Mesenchymal stem cell (in vitro differentiated cells and primary cell): ENCODE measurements at regions not wholly inside any gene's neighbourhood (a gene's known extent, or its start where the extent isn't known, plus 50 kb on each side); places are given as distances from the start of the nearest gene placed in this dataset.

Experiments used
- DNase-seq: peaks from one replicate; pipeline ENCODE4 v3.0.0-alpha.2; 2013
- H2AFZ ChIP-seq: one replicate; pipeline ENCODE4 v1.6.1; 2013; ENCODE audit warnings: low read depth, mild to moderate bottlenecking, control low read depth, inconsistent platforms, low read length, moderate library complexity
- H2AK5ac ChIP-seq: 2 replicates; pipeline ENCODE4 v1.6.1; 2013; ENCODE audit warnings: low read length, moderate library complexity, mild to moderate bottlenecking, inconsistent platforms; ENCODE audit not compliant: severe bottlenecking
- H2BK120ac ChIP-seq: one replicate; pipeline ENCODE4 v1.6.1; 2013; ENCODE audit warnings: low read depth, mild to moderate bottlenecking, inconsistent platforms, low read length, moderate library complexity
- H2BK12ac ChIP-seq, 2 experiments: one replicate each; pipeline ENCODE4 v1.6.1; 2013; ENCODE audit warnings: inconsistent platforms in 2 of 2, low read length in 2 of 2, mild to moderate bottlenecking in 2 of 2, moderate library complexity in 2 of 2, control low read depth in 1 of 2
- H2BK15ac ChIP-seq: one replicate; pipeline ENCODE4 v1.6.1; 2013; ENCODE audit warnings: mild to moderate bottlenecking, low read depth, inconsistent platforms; ENCODE audit not compliant: poor library complexity, severe bottlenecking
- H2BK5ac ChIP-seq: 2 replicates; pipeline ENCODE4 v1.6.1; 2013; ENCODE audit warnings: low read depth, mild to moderate bottlenecking, low read length, control low read depth, inconsistent platforms; ENCODE audit not compliant: poor library complexity, severe bottlenecking
- H3K14ac ChIP-seq, 2 experiments: one replicate each; pipeline ENCODE4 v1.6.1; 2013; ENCODE audit warnings: inconsistent platforms in 2 of 2, low read length in 2 of 2, control low read depth in 1 of 2, mild to moderate bottlenecking in 1 of 2, moderate library complexity in 1 of 2
- H3K18ac ChIP-seq, 2 experiments: one replicate each; pipeline ENCODE4 v1.6.1; 2013; ENCODE audit warnings: inconsistent platforms in 2 of 2, low read length in 2 of 2, control low read depth in 1 of 2, low read depth in 1 of 2, mild to moderate bottlenecking in 1 of 2
- H3K23ac ChIP-seq, 2 experiments: one replicate each; pipeline ENCODE4 v1.6.1; 2013; ENCODE audit warnings: inconsistent platforms in 2 of 2, low read length in 2 of 2, mild to moderate bottlenecking in 2 of 2, moderate library complexity in 2 of 2, control low read depth in 1 of 2
- H3K27ac ChIP-seq: 2 replicates; pipeline ENCODE4 v1.5.1; 2013; ENCODE audit warnings: mild to moderate bottlenecking, moderate library complexity, low read length, control low read depth, inconsistent platforms; ENCODE audit not compliant: poor library complexity, severe bottlenecking
- H3K27me3 ChIP-seq, 2 experiments: 2 replicates each; pipeline versions ENCODE4 v1.6.1 to v1.7.0; 2013; ENCODE audit warnings: low read length in 2 of 2, mild to moderate bottlenecking in 2 of 2, moderate library complexity in 2 of 2, control low read depth in 1 of 2, inconsistent platforms in 1 of 2; ENCODE audit not compliant: control insufficient read depth in 1 of 2, insufficient read depth in 1 of 2
- H3K36me3 ChIP-seq, 2 experiments: 2 replicates each; pipeline versions ENCODE4 v1.6.1 to v1.7.0; 2013; ENCODE audit warnings: low read length in 2 of 2, control low read depth in 1 of 2, inconsistent platforms in 1 of 2, low read depth in 1 of 2, mild to moderate bottlenecking in 1 of 2; ENCODE audit not compliant: insufficient read depth in 2 of 2, control insufficient read depth in 1 of 2
- H3K4ac ChIP-seq, 2 experiments: one replicate each; pipeline ENCODE4 v1.6.1; 2013; ENCODE audit warnings: inconsistent platforms in 2 of 2, low read length in 2 of 2, mild to moderate bottlenecking in 2 of 2, moderate library complexity in 2 of 2, control low read depth in 1 of 2, low read depth in 1 of 2
- H3K4me1 ChIP-seq: 2 replicates; pipeline ENCODE4 v1.6.1; 2013; ENCODE audit warnings: low read depth, low read length, control low read depth; ENCODE audit not compliant: control insufficient read depth, insufficient read depth
- H3K4me2 ChIP-seq: 2 replicates; pipeline ENCODE4 v1.6.1; 2013; ENCODE audit warnings: low read length, mild to moderate bottlenecking, inconsistent platforms; ENCODE audit not compliant: poor library complexity, severe bottlenecking
- H3K4me3 ChIP-seq, 2 experiments: 2 replicates each; pipeline versions ENCODE4 v1.5.1 to v1.7.0; 2013; ENCODE audit warnings: low read length in 2 of 2, mild to moderate bottlenecking in 2 of 2, control low read depth in 1 of 2, low read depth in 1 of 2; ENCODE audit not compliant: insufficient read depth in 1 of 2
- H3K79me1 ChIP-seq: replicated peaks from 2 replicates; pipeline ENCODE4 v1.6.1; 2013; ENCODE audit warnings: mild to moderate bottlenecking, control low read depth, low read length, inconsistent platforms; ENCODE audit not compliant: poor library complexity, severe bottlenecking
- H3K9ac ChIP-seq: 2 replicates; pipeline ENCODE4 v1.7.0; 2013; ENCODE audit warnings: mild to moderate bottlenecking, low read length, moderate library complexity
- H3K9me3 ChIP-seq: 2 replicates; pipeline ENCODE4 v1.7.0; 2013; ENCODE audit warnings: mild to moderate bottlenecking, low read length; ENCODE audit not compliant: control insufficient read depth
- H4K8ac ChIP-seq: one replicate; pipeline ENCODE4 v1.6.1; 2013; ENCODE audit warnings: inconsistent platforms, mild to moderate bottlenecking, low read length, moderate library complexity
- H4K91ac ChIP-seq: one replicate; pipeline ENCODE4 v1.6.1; 2013; ENCODE audit warnings: mild to moderate bottlenecking, low read length, inconsistent platforms
- WGBS: methylation state at CpG from one replicate; pipeline ENCODE4 v1.1.7; 2013; ENCODE audit warnings: mixed read lengths; 5-methylcytosine and 5-hydroxymethylcytosine counted together

DNA sequence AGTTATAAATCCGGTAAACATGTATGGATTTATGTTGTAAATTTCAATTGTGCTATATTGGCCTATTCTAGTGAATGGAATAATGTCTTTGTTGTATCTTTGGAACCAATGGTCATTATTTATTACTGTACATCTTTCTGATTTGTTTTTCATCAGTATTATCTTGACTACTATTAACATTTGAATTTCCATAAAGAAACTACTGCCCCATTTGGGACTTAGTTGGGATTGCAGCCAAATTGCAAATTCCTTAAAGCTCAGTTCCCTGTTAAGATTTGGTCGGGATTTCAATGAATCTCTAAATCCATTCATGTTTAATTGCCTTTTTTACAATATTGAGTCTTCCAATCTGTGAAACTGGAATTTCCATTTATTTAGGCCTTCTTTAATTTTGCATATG lies 822.4 kb upstream of the CADM2 start:
- Histone ChIP-seq H3K9me3 (peaks cover 5% of the 10 kb centered on the region), H4K8ac (no peak overlapping the region)

DNA sequence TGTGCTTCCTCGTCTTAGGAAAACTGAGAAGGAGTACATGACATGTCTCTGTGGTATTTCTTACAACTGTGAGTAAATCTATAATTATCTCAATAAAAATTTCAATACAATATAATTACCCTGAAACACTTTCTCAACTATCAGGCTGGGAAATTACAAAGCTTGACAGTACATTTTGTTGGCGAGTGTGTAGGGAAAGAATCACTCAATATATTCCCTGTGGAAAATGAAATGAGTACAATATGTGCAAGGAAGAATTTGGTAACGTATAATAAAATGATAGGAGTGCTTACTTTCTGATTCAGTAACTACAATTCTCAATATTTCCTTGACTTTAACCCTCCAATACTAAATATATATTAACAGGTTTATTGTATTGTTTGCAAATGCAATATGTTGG lies 818.2 kb upstream of the CADM2 start:
- no peaks in the 10 kb centered on the region for H3K27me3 ChIP-seq
- H3K4me1 ChIP-seq: no peaks in the 10 kb centered on the region
- no peak overlapping the region for H2AFZ ChIP-seq
- H3K4ac ChIP-seq: no peak overlapping the region
- no peak overlapping the region for H2AK5ac ChIP-seq
- H2BK120ac ChIP-seq: no peak overlapping the region
- H3K36me3 ChIP-seq: no peaks in the 10 kb centered on the region
- no peak overlapping the region for H3K23ac ChIP-seq
- H3K4me3 ChIP-seq: no peak overlapping the region
- H3K79me1 ChIP-seq: no peaks in the 10 kb centered on the region
- no peak overlapping the region for H3K14ac ChIP-seq
- H3K4me2 ChIP-seq: no peak overlapping the region
- peaks cover 5% of the 10 kb centered on the region for H3K9me3 ChIP-seq
- H3K27ac ChIP-seq: no peak overlapping the region
- H4K8ac ChIP-seq: no peak overlapping the region
- 67% methylated on average over 1 of the region's 3 CpGs for WGBS
- no peak overlapping the region for H2BK12ac ChIP-seq
- no peak overlapping the region for H3K9ac ChIP-seq
- H3K18ac ChIP-seq: no peak overlapping the region
- H2BK5ac ChIP-seq: no peak overlapping the region
- no peak overlapping the region for H4K91ac ChIP-seq
- no peak for DNase-seq
- no peak overlapping the region for H2BK15ac ChIP-seq

More for the DNA sequence above, 822.4 kb upstream of the CADM2 start:
- H3K18ac ChIP-seq: no peak overlapping the region
- no peak overlapping the region for H4K91ac ChIP-seq
- no peak for DNase-seq
- H3K23ac ChIP-seq: no peak overlapping the region
- no peak overlapping the region for H2BK5ac ChIP-seq
- no peak overlapping the region for H3K4ac ChIP-seq
- WGBS: 80% methylated on average over 1 of the region's 2 CpGs
- H3K27ac ChIP-seq: no peak overlapping the region
- H2BK12ac ChIP-seq: no peak overlapping the region
- no peak overlapping the region for H3K4me3 ChIP-seq
- H3K79me1 ChIP-seq: no peaks in the 10 kb centered on the region
- no peak overlapping the region for H2AFZ ChIP-seq
- H3K9ac ChIP-seq: no peak overlapping the region
- H3K36me3 ChIP-seq: no peaks in the 10 kb centered on the region
- no peak overlapping the region for H2BK120ac ChIP-seq
- H2AK5ac ChIP-seq: no peak overlapping the region
- no peaks in the 10 kb centered on the region for H3K27me3 ChIP-seq
- H3K14ac ChIP-seq: no peak overlapping the region
- no peak overlapping the region for H3K4me2 ChIP-seq
- H2BK15ac ChIP-seq: no peak overlapping the region
- no peaks in the 10 kb centered on the region for H3K4me1 ChIP-seq

DNA sequence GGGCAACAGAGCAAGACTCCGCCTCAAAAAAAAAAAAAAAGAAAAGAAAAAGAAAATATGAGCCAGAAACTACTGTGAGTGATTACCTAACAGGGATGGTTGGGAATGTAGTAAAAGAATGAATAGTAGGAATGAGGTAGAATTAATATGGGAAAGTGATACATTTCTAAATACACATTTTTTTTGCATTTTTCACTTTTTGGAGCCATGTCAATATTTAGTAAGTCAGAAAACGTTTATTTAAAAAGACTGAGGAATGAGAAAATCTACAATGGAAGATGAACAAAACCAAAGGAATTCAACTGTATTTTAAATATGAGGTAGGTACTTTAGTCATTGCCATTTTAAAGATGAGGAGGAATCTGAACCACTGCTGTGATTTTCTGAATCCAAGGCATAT lies 817.2 kb upstream of the CADM2 start:
- Histone ChIP-seq H3K36me3 (no peaks in the 10 kb centered on the region), H2AK5ac (no peak overlapping the region), H3K4me2 (no peak overlapping the region), H4K8ac (no peak overlapping the region), H2BK5ac (no peak overlapping the region), H3K9ac (no peak overlapping the region), H3K14ac (no peak overlapping the region), H3K79me1 (no peaks in the 10 kb centered on the region), H4K91ac (no peak overlapping the region), H2BK15ac (no peak overlapping the region), H3K27me3 (no peaks in the 10 kb centered on the region), H2BK12ac (no peak overlapping the region), H3K4me1 (no peaks in the 10 kb centered on the region), H3K9me3 (peaks cover 8% of the 10 kb centered on the region), H3K27ac (no peak overlapping the region), H3K18ac (no peak overlapping the region), H2BK120ac (no peak overlapping the region), H3K4me3 (no peak overlapping the region), H2AFZ (no peak overlapping the region), H3K23ac (no peak overlapping the region), H3K4ac (no peak overlapping the region)
- no peak for DNase-seq
- WGBS: 100% methylated on average over 1 of the region's 2 CpGs

DNA sequence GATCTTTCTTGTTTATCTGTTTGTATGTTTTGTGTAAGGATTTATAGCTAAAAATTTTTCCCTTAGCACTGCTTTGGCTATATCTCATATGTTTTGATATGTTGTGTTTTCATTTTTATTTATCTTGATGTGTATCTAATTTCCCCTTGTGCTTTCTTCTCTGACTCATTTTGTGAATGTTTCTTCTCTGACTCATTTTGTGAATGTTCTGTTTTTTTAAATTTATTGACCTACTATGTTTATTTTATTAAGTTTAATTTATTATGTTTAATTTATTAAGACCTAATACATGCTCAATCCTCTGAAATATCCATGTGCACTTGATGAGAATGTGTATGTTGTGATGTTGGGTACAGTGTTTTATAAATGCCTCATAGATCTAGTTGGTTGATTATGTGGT lies 793.5 kb upstream of the CADM2 start:
- Histone ChIP-seq H3K27ac (no peak overlapping the region), H2AK5ac (no peak overlapping the region), H2BK12ac (no peak overlapping the region), H3K23ac (no peak overlapping the region), H2AFZ (no peak overlapping the region), H4K8ac (no peak overlapping the region), H2BK120ac (no peak overlapping the region), H3K4ac (no peak overlapping the region), H3K18ac (no peak overlapping the region), H3K79me1 (no peaks in the 10 kb centered on the region), H3K27me3 (no peaks in the 10 kb centered on the region), H3K4me2 (no peak overlapping the region), H2BK5ac (no peak overlapping the region), H2BK15ac (no peak overlapping the region), H3K4me1 (no peaks in the 10 kb centered on the region), H3K9me3 (peaks cover 14% of the 10 kb centered on the region), H3K4me3 (no peak overlapping the region), H3K9ac (no peak overlapping the region), H3K14ac (no peak overlapping the region), H3K36me3 (no peaks in the 10 kb centered on the region), H4K91ac (no peak overlapping the region)
- no peak for DNase-seq
